Sigmoid colon (tissue), 4 donors: ENCODE measurements at regions not wholly inside any gene's neighbourhood (a gene's known extent, or its start where the extent isn't known, plus 50 kb on each side); places are given as distances from the start of the nearest gene placed in this dataset.

Source experiments
- CTCF ChIP-seq, 4 experiments: fragments of 450-650 bp in 3 of 4; fragments of 200-600 bp in 1 of 4; IDR thresholded peaks; one replicate each; pipeline ENCODE4 v1.5.1; 2016 to 2019; ENCODE audit warnings: antibody characterized with exemption in 4 of 4, mild to moderate bottlenecking in 3 of 4, moderate library complexity in 2 of 4
- POLR2A ChIP-seq, 2 donors: fragments of 450-650 bp; IDR thresholded peaks; one replicate each; pipeline ENCODE4 v1.6.1; 2016; ENCODE audit warnings: antibody characterized with exemption in 2 of 2, mild to moderate bottlenecking in 2 of 2, moderate library complexity in 2 of 2
- POLR2AphosphoS5 ChIP-seq, 4 donors: sonication (generic); formaldehyde crosslinking; IDR thresholded peaks; one replicate each; pipeline ENCODE4 v1.6.1; 2017; ENCODE audit warnings: antibody characterized with exemption in 4 of 4

GRCh38 chr2:176562359-176563078 lies 293.3 kb downstream of the MTX2 start:
- TF ChIP-seq CTCF (IDR thresholded peaks at IDR 0.05) = no peak
- no peak for TF ChIP-seq POLR2A (IDR thresholded peaks at IDR 0.05)
- no peak for TF ChIP-seq POLR2AphosphoS5 (IDR thresholded peaks at IDR 0.05)
